DMS 273 (cell line): ENCODE measurements at regions not wholly inside any gene's neighbourhood (a gene's known extent, or its start where the extent isn't known, plus 50 kb on each side); places are given as distances from the start of the nearest gene placed in this dataset.

ENCODE experiments used
- DNase-seq: peaks from one replicate; lab custom pipeline; 2025; ENCODE audit not compliant: unreplicated experiment; lab: John Stamatoyannopoulos, UW

GRCh38 chr9:12065686-12066085, 627.5 kb upstream of the TYRP1 start:
- DNase-seq = no peak

- DNase-seq = no peak
Observed at GRCh38 chr9:12066455-12067035, 626.6 kb upstream of the TYRP1 start.

GRCh38 chr9:12069366-12069765, 623.8 kb upstream of the TYRP1 start:
- no peak for DNase-seq

- no peak for DNase-seq
Observed at GRCh38 chr9:12085399-12085798, 607.8 kb upstream of the TYRP1 start.

- no peak for DNase-seq
Observed at GRCh38 chr9:12091865-12092527, 601.2 kb upstream of the TYRP1 start.

GRCh38 chr9:12094046-12094445, 599.1 kb upstream of the TYRP1 start:
- no peak for DNase-seq

GRCh38 chr9:12095931-12096330, 597.3 kb upstream of the TYRP1 start:
- DNase-seq = no peak

- no peak for DNase-seq
Observed at GRCh38 chr9:12133416-12133815, 559.8 kb upstream of the TYRP1 start.

- DNase-seq = peak; percentile 20
Observed at GRCh38 chr9:12141422-12141821, 551.8 kb upstream of the TYRP1 start.

GRCh38 chr9:12155401-12156134, 537.6 kb upstream of the TYRP1 start:
- no peak for DNase-seq

GRCh38 chr9:12162181-12162815, 530.9 kb upstream of the TYRP1 start:
- DNase-seq = no peak

- no peak for DNase-seq
Observed at GRCh38 chr9:12163723-12164458, 529.3 kb upstream of the TYRP1 start.

- peak; percentile 21 for DNase-seq
Observed at GRCh38 chr9:12166518-12166917, 526.7 kb upstream of the TYRP1 start.

GRCh38 chr9:12170456-12170855, 522.7 kb upstream of the TYRP1 start:
- DNase-seq = no peak

- no peak for DNase-seq
Observed at GRCh38 chr9:12178634-12179033, 514.6 kb upstream of the TYRP1 start.

- no peak for DNase-seq
Observed at GRCh38 chr9:12182806-12183205, 510.4 kb upstream of the TYRP1 start.

- DNase-seq = no peak
Observed at GRCh38 chr9:12183321-12183720, 509.9 kb upstream of the TYRP1 start.

- no peak for DNase-seq
Observed at GRCh38 chr9:12185856-12186255, 507.3 kb upstream of the TYRP1 start.

- DNase-seq = no peak
Observed at GRCh38 chr9:12191630-12192029, 501.6 kb upstream of the TYRP1 start.

GRCh38 chr9:12194731-12195130, 498.5 kb upstream of the TYRP1 start:
- peak; percentile 33 for DNase-seq

GRCh38 chr9:12195456-12195855, 497.7 kb upstream of the TYRP1 start:
- no peak for DNase-seq
